ENCODE measurements at regions not wholly inside any gene's neighbourhood (a gene's known extent, or its start where the extent isn't known, plus 50 kb on each side); places are given as distances from the start of the nearest gene placed in this dataset.
"Not testable (repeated sequence)": the region's sequence is repeated elsewhere in the genome, so short reads cannot be mapped to it uniquely, and the experiment has no call there.

DNA sequence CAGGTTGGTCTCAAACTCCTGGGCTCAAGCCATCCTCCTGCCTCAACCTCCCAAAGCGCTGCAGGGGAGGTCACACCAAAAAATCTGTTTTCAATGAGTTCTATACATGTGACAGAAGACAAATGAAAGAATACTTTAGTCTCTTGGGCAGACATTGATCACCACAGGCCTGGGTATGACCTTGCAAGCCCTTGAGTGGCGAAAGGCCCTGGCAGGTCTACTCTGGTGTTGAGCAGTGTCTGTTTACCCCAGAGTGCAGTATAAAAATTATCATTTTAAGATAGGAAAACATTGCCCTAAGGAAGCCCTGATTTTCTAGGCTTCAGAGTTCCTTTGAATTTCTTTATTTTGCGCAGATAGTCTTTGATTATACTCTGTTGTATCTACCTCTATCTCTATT, 61.6 kb upstream of the GBE1 start:
- no peak overlapping the region for H3K27ac Mint-ChIP-seq
- DNase-seq, result no peak
- H3K4me3 Mint-ChIP-seq, result no peak overlapping the region
- peaks cover 5% of the 10 kb centered on the region for H3K27me3 Mint-ChIP-seq
- no peaks in the 10 kb centered on the region for H3K9me3 Mint-ChIP-seq
- intact Hi-C loops (cut with micrococcal nuclease), result no loop called here
- no peaks in the 10 kb centered on the region for H3K36me3 Mint-ChIP-seq (ENCODE audit: low read depth)
- no peaks in the 10 kb centered on the region for H3K4me1 Mint-ChIP-seq

DNA sequence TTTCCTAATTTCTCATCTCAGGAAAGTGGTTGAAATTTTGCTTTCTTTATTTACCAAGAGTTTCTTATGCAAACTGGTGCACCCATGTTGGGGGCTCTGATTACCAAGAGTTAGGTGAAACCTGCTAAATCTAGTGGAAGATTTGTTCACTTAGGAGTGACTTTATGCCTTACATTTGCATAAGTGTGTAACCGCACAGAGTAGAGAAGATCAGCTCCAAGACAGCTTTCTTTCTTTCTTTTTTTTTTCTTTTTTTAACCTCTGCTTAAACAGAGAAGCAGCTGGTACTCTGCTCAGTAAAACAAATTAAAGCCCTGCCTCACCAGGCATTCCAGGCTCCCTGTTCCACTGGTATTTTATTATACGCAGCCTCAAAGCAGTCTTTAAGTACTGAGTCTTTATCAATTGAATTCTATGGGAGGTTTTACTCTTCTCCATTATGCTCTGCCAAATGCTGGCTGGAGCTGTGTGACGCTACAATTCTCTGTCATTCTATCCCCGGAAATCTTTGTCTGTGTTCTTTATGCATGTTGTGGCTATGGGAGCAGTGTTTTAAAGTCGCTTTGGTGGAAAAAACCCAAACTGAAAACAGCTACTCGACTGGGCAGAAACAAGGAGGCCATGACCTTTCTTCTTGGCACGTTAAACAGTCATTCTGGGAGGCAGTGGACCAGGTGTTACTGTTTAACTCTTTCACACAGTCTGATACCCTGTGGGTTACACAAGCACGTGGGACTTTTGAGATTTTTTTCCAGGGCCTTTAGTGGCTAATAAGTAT, 55.2 kb upstream of the GBE1 start:
- DNase-seq, result no peak
- Mint-ChIP-seq H3K9me3 (peaks cover 7% of the 10 kb centered on the region), H3K4me3 (no peak overlapping the region), H3K4me1 (peaks cover 2% of the 10 kb centered on the region), H3K27ac (no peak overlapping the region), H3K36me3 (ENCODE audit: low read depth) (no peaks in the 10 kb centered on the region), H3K27me3 (no peaks in the 10 kb centered on the region)
- intact Hi-C loops (cut with micrococcal nuclease), result no loop called here

DNA sequence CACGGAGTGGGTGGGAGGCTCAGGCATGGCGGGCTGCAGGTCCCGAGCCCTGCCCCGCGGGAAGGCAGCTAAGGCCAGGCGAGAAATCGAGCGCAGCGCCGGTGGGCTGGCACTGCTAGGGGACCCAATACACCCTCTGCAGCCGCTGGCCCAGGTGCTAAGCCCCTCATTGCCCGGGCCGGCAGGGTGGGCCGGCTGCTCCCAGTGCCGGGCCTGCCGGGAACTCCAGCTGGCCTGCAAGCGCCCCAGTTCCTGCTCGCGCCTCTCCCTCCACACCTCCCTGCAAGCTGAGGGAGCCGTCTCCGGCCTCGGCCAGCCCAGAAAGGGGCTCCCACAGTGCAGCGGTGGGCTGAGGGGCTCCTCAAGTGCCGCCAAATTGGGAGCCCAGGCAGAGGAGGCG, 50.7 kb upstream of the GBE1 start:
- H3K4me1 Mint-ChIP-seq; H3K27ac Mint-ChIP-seq; DNase-seq; H3K27me3 Mint-ChIP-seq; H3K36me3 Mint-ChIP-seq (ENCODE audit: low read depth); H3K4me3 Mint-ChIP-seq; H3K9me3 Mint-ChIP-seq; intact Hi-C loops (cut with micrococcal nuclease): not testable (repeated sequence)
